ENCODE measurements at regions not wholly inside any gene's neighbourhood (a gene's known extent, or its start where the extent isn't known, plus 50 kb on each side); places are given as distances from the start of the nearest gene placed in this dataset.

- no peak for DNase-seq (ENCODE audit: low read depth, low spot score)
These were observed 941.3 kb upstream of the SLITRK1 start for GRCh38 chr13:84823528-84823927.

More at GRCh38 chr13:84823528-84823927, 941.3 kb upstream of the SLITRK1 start:
- Histone ChIP-seq H4K20me1 (ENCODE audit: insufficient read depth) (no peaks in the 10 kb centered on the region), H3K4me2 (ENCODE audit: low read length) (no peak overlapping the region), H3K27ac (ENCODE audit: low read depth, low read length) (no peak overlapping the region), H3K4me3 (replicated peaks in 1 of 2; ENCODE audit: low read depth in 1 of 2, low read length in 2 of 2) (no peak overlapping the region), H3K36me3 (ENCODE audit: control insufficient read depth in 1 of 2, insufficient read depth in 2 of 2, low read length in 2 of 2) (no peaks in the 10 kb centered on the region), H3K79me2 (ENCODE audit: insufficient read depth, low read length) (no peaks in the 10 kb centered on the region), H3K9me3 (ENCODE audit: control insufficient read depth in 1 of 2, insufficient read depth in 1 of 2, low read depth in 1 of 2, low read length in 2 of 2) (peaks cover 0 to 3% of the 10 kb centered on the region in 2 experiments; a peak in 1 of 4 replicates), H3K27me3 (ENCODE audit: insufficient read depth, low read length) (no peaks in the 10 kb centered on the region), H3K9ac (ENCODE audit: low read length) (no peak overlapping the region), H3K4me1 (ENCODE audit: control insufficient read depth in 1 of 2, insufficient read depth in 2 of 2, low read length in 2 of 2) (no peaks in the 10 kb centered on the region), H2AFZ (ENCODE audit: low read depth, low read length, poor library complexity, severe bottlenecking) (no peak overlapping the region), H3K9me2 (ENCODE audit: insufficient read depth) (no peaks in the 10 kb centered on the region)
- intact Hi-C loops (cut with micrococcal nuclease), result no loop called here
- RAD21 ChIA-PET (ENCODE audit: low non-redundant PET in 1 of 2, low total read pairs in 2 of 2, uncharacterized antibody in 2 of 2, unreplicated experiment in 2 of 2), result no interaction called here
- ATAC-seq, result no peak
- no peak for TF ChIP-seq SP1 (IDR thresholded peaks at IDR 0.05; ENCODE audit: low read depth)
- no peak for TF ChIP-seq ATF3 (IDR thresholded peaks at IDR 0.05)
- no peak for TF ChIP-seq CTCF (IDR thresholded peaks at IDR 0.05 in 2 of 3, conservative IDR thresholded peaks at IDR 0.05 in 1 of 3; ENCODE audit: borderline replicate concordance in 1 of 3, insufficient read depth in 1 of 3, low read depth in 2 of 3, low read length in 2 of 3)
- TF ChIP-seq CEBPB (IDR thresholded peaks at IDR 0.05; ENCODE audit: low read depth), result no peak
- no peak for TF ChIP-seq ZNF274 (IDR thresholded peaks at IDR 0.05; ENCODE audit: low read depth, low read length)
- TF ChIP-seq POLR2AphosphoS5 (IDR thresholded peaks at IDR 0.05; ENCODE audit: low read depth, low read length), result no peak
- TF ChIP-seq REST (IDR thresholded peaks at IDR 0.05; ENCODE audit: low read depth), result no peak
- no peak for TF ChIP-seq ELF1 (IDR thresholded peaks at IDR 0.05; ENCODE audit: borderline replicate concordance, low read depth)
- TF ChIP-seq TCF7L2 (IDR thresholded peaks at IDR 0.05; ENCODE audit: borderline replicate concordance, extremely low read depth, insufficient read depth, insufficient read length), result no peak
- TF ChIP-seq JUND (IDR thresholded peaks at IDR 0.05), result no peak
- no peak for TF ChIP-seq EZH2 (IDR thresholded peaks at IDR 0.05)
- no peak for TF ChIP-seq ZBTB33 (IDR thresholded peaks at IDR 0.05; ENCODE audit: extremely low read depth, insufficient replicate concordance, low read length)
- TF ChIP-seq MAX (IDR thresholded peaks at IDR 0.05), result no peak
- TF ChIP-seq EGR1 (IDR thresholded peaks at IDR 0.05; ENCODE audit: low read depth), result no peak
- no TSS peak for BruUV-seq (replicated peaks)
- CTCF ChIA-PET, result no interaction called here
- POLR2A ChIA-PET, result no interaction called here

All from HCT116 (cell line).